AG04449 (cell line): ENCODE measurements at regions not wholly inside any gene's neighbourhood (a gene's known extent, or its start where the extent isn't known, plus 50 kb on each side); places are given as distances from the start of the nearest gene placed in this dataset.

Experiments used
- CTCF ChIA-PET: fragments of 350-600 bp; formaldehyde crosslinking; extraction: SDS; loops from one replicate; lab custom pipeline; 2021; ENCODE audit warnings: antibody characterized with exemption; lab: Yijun Ruan, JAX
- POLR2A ChIA-PET: fragments of 400-600, 350-600 bp; formaldehyde crosslinking; extraction: SDS; loops from one replicate; lab custom pipeline; 2020; ENCODE audit warnings: antibody characterized with exemption, inconsistent platforms; lab: Yijun Ruan, JAX
- DNase-seq: peaks from one replicate; pipeline ENCODE4 v3.0.0-alpha.2; 2010; ENCODE audit warnings: low read depth, low spot score
- H3K4me3 ChIP-seq: 2 replicates; pipeline ENCODE4 v1.5.1; 2011; ENCODE audit warnings: low read depth, mild to moderate bottlenecking, control low read depth, low read length
- CTCF ChIP-seq: IDR thresholded peaks from one replicate; pipeline ENCODE4 v1.5.1; 2011; ENCODE audit warnings: mild to moderate bottlenecking, moderate library complexity, low read length, control low read depth, inconsistent platforms; ENCODE audit not compliant: insufficient read depth; ENCODE audit errors: missing control alignments

- no peak for DNase-seq
- no peak for TF ChIP-seq CTCF
- no peak overlapping the region for H3K4me3 ChIP-seq
- POLR2A ChIA-PET = no interaction called here
- CTCF ChIA-PET = no interaction called here
These were observed 418.2 kb upstream of the NR2F2 start for GRCh38 chr15:95912280-95912625.

DNA sequence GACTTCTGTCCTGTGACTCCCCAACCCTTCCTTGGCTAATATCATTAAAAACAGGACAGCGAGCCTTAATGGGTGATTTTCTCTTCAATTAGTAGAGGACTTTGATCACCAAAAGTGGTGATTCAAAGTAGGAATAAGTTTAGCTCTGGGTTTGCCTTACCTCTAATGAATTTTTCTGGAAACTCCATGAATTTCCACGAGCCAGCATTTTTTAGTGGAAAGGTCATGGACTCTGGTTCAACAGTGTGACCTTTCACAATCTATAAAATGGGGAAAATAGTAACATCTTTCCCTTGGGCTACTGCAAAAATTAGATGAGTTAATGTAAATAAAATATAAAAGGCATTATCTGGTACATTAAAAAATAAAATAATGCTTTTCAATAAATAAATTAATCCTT is 417.8 kb upstream of the NR2F2 start:
- POLR2A ChIA-PET = no interaction called here
- TF ChIP-seq CTCF = no peak
- DNase-seq = no peak
- H3K4me3 ChIP-seq = no peak overlapping the region
- CTCF ChIA-PET = no interaction called here

- H3K4me3 ChIP-seq = no peak overlapping the region
- no peak for TF ChIP-seq CTCF
- ChIA-PET POLR2A (no interaction called here), CTCF (no interaction called here)
- DNase-seq = no peak
These were observed 413.9 kb upstream of the NR2F2 start for GRCh38 chr15:95916568-95916967.

DNA sequence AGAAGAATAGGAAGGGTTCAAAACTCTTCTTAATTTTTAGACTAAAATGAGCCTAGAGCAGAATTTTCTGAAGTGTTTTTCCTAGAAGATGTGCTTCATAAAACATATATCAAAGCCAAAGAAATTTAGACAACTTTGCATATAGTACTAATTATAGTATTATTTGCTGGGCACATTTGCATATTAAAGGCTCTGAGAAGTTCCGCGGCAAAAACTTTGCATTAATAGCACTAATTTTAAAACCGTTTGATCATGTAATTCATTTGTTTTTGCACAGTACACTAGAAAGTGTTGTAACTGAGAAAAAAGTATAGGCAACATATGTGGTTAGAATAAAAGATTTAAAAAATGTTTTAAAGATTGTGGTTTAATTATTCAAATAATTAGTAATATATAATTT is 412.0 kb upstream of the NR2F2 start:
- no peak for TF ChIP-seq CTCF
- DNase-seq = no peak
- POLR2A ChIA-PET = no interaction called here
- CTCF ChIA-PET = no interaction called here
- H3K4me3 ChIP-seq = no peak overlapping the region

DNA sequence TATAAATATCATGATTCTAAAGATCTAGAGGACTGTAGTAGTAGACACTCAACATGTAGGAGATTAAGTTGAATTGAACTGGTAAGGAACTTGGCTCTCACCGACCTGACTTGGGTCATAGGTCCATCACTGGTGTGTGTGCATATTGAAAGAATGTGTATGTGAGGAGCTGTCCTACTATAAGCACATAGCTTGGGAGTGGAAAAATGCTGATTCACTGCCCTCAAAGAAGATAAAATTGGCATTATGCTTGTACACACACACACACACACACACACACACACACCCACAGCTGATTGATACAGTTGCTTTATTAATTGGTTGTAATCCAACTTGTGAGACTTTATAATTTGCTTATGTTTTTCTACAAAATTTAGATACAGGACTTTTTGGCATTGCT is 411.0 kb upstream of the NR2F2 start:
- POLR2A ChIA-PET = no interaction called here
- CTCF ChIA-PET = no interaction called here
- no peak for DNase-seq
- H3K4me3 ChIP-seq = no peak overlapping the region
- no peak for TF ChIP-seq CTCF

- ChIA-PET CTCF (no interaction called here), POLR2A (no interaction called here)
- no peak for TF ChIP-seq CTCF
- no peak for DNase-seq
- no peak overlapping the region for H3K4me3 ChIP-seq
These were observed 409.1 kb upstream of the NR2F2 start for GRCh38 chr15:95921404-95921803.
